ENCODE measurements at regions not wholly inside any gene's neighbourhood (a gene's known extent, or its start where the extent isn't known, plus 50 kb on each side); places are given as distances from the start of the nearest gene placed in this dataset.

GRCh38 chr6:22833191-22833590 is 263.8 kb downstream of the HDGFL1 start:
- no peak overlapping the region for H3K4me3 ChIP-seq
- in situ Hi-C loops (cut with MboI; ENCODE audit: low pct_unique_long_range_greater_than_20kb in 2 of 9, low sequenced_read_pairs in 9 of 9, unreplicated experiment in 9 of 9) = no loop called here
- ATAC-seq (replicated peaks in 6 of 8) = no peak
- WGBS, 10 experiments = 0 to 100% (median 69%) methylated on average over 1 to 3 of the region's 3 CpGs; no CpG with 5 or more reads in 3 of the 10 experiments
- peaks cover 4 to 6% of the 10 kb centered on the region in 2 donors for H3K4me1 ChIP-seq (replicated peaks in 1 of 2)
- no peak overlapping the region for H3K27ac ChIP-seq

GRCh38 chr6:22838345-22838744 is 269.0 kb downstream of the HDGFL1 start:
- no peak for ATAC-seq (replicated peaks in 6 of 8)
- Histone ChIP-seq H3K27ac (no peak overlapping the region), H3K4me1 (replicated peaks in 1 of 2) (no peaks in the 10 kb centered on the region), H3K4me3 (no peak overlapping the region)
- in situ Hi-C loops (cut with MboI; ENCODE audit: low pct_unique_long_range_greater_than_20kb in 2 of 9, low sequenced_read_pairs in 9 of 9, unreplicated experiment in 9 of 9) = no loop called here
- WGBS, 10 experiments = 63 to 100% (median 94%) methylated on average over 3 to 4 of the region's 4 CpGs

DNA sequence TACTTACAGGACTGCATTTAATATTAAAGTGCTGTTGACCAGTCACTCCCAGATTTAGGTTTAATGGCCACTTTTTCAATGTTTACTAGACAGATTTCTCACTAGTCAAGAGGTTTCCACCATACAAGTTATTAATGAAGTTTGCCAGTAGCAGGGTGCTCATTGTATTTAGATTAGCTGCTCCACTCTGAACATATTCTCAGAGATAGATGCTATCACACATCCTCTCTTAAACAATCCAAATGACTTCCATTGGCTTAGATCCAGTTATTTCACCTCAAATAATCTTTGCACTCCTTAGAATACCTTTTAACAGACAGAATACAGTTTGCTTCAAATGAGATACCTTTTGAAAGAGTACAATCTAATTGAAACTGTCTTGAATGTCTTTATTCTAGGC is 276.1 kb downstream of the HDGFL1 start:
- in situ Hi-C loops (cut with MboI; ENCODE audit: low pct_unique_long_range_greater_than_20kb in 2 of 9, low sequenced_read_pairs in 9 of 9, unreplicated experiment in 9 of 9) = no loop called here
- ATAC-seq (replicated peaks in 6 of 8) = no peak
- Histone ChIP-seq H3K4me3 (no peak overlapping the region), H3K27ac (no peak overlapping the region), H3K4me1 (replicated peaks in 1 of 2) (no peaks in the 10 kb centered on the region)

DNA sequence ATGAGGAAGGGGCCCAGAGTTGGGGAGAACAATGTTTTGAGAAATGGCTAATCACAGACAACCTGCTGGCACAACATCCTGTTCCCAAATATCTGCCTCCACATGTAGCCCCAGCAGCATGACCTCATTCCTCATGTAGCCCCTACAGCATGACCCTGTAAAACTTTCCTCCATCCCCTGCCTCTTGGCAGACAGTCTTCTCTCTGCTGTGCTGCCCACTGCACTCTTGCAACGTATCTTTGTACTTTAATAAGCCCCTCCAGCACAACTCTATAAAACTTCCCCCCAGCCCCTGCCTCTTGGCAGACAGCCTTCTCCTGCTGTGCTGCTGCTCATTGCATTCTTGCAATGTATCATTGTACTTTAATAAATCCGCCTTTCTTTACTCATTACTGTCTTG is 278.8 kb downstream of the HDGFL1 start:
- no peak overlapping the region for H3K4me3 ChIP-seq
- H3K27ac ChIP-seq = no peak overlapping the region
- 20 to 100% (median 82%) methylated on average over 1 to 2 of the region's 2 CpGs; no CpG with 5 or more reads in 1 of the 10 experiments for WGBS, 10 experiments
- no peak for ATAC-seq (replicated peaks in 6 of 8)
- no peaks in the 10 kb centered on the region for H3K4me1 ChIP-seq (replicated peaks in 1 of 2)
- in situ Hi-C loops (cut with MboI; ENCODE audit: low pct_unique_long_range_greater_than_20kb in 2 of 9, low sequenced_read_pairs in 9 of 9, unreplicated experiment in 9 of 9) = no loop called here

DNA sequence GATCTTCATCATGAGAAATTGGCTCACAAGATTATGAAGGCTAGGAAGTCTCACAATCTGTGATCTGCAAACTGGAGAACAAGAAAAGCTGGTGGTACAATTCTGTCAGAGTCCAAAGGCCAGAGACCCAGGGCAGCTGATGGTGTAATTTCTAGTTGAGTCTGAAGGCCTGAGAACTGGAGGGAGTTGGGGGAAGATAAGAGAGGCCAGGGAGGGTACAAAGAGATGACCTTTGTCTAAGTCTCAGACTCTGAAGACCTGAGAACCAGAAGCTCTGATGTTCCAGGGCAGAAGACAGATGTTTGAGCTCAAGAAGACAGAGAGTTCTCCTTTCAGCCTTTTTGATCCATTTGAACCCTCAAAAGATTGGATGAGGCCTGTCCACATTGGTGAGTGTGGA is 280.6 kb downstream of the HDGFL1 start:
- in situ Hi-C loops (cut with MboI; ENCODE audit: low pct_unique_long_range_greater_than_20kb in 2 of 9, low sequenced_read_pairs in 9 of 9, unreplicated experiment in 9 of 9) = no loop called here
- Histone ChIP-seq H3K4me1 (replicated peaks in 1 of 2) (no peaks in the 10 kb centered on the region), H3K4me3 (no peak overlapping the region), H3K27ac (no peak overlapping the region)
- ATAC-seq (replicated peaks in 6 of 8) = no peak

DNA sequence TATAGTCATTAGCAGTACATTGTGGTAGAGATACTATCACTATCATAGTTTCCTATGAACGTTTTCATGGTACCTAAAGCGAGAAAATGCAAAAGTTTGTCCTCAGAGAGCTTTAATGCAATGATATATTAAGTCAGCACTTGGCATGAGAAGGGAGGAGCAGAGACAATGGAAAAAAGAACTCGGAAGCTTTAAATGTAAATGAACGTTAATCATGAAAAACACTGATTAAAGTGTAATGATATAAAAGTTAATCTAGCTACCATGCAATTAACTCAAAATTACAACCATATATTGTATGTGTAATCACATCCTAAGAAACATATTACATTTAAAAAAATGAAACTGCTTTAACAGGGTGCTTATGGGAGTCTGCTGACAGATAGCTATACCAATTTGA is 282.7 kb downstream of the HDGFL1 start:
- in situ Hi-C loops (cut with MboI; ENCODE audit: low pct_unique_long_range_greater_than_20kb in 2 of 9, low sequenced_read_pairs in 9 of 9, unreplicated experiment in 9 of 9) = no loop called here
- Histone ChIP-seq H3K4me3 (no peak overlapping the region), H3K4me1 (replicated peaks in 1 of 2) (no peaks in the 10 kb centered on the region), H3K27ac (no peak overlapping the region)
- no peak for ATAC-seq (replicated peaks in 6 of 8)
- 43 to 86% (median 69%) methylated on average over 2 to 4 of the region's 4 CpGs for WGBS, 10 experiments

DNA sequence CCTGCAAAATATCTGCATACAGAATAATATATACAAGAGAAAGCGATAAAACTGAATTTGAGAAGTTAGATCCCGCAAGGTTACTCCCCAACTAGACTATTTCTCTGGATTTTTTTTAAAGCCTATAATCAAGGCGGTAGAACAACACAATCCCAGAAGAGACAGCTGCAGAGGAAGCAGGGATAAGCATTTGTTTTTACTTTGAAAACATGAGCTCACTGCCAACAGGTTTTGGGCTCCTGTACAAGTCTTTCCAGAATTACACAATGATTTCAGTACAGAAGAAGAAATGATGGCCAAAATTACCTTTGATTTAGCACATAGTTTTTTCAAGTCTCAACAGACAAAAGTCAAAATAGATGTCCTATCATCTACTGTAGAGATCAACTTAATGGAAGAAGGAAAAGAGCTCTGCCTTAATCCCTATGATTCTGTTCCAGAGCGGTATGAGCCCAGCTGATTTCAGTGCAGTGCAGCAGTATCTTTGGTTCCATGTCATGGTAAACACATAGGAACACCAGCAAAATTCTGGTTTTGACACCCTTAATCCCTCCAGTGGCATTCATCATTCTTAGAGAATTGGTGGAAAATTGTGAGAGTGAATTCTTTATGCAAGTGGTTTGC is 304.3 kb downstream of the HDGFL1 start:
- Histone ChIP-seq H3K4me1 (replicated peaks in 1 of 2) (peaks cover 0 to 8% of the 10 kb centered on the region in 2 donors), H3K27ac (no peak overlapping the region), H3K4me3 (no peak overlapping the region)
- ATAC-seq (replicated peaks in 6 of 8) = no peak
- WGBS, 10 experiments = 70 to 100% (median 96%) methylated on average over 1 to 4 of the region's 4 CpGs
- in situ Hi-C loops (cut with MboI; ENCODE audit: low pct_unique_long_range_greater_than_20kb in 2 of 9, low sequenced_read_pairs in 9 of 9, unreplicated experiment in 9 of 9) = no loop called here

DNA sequence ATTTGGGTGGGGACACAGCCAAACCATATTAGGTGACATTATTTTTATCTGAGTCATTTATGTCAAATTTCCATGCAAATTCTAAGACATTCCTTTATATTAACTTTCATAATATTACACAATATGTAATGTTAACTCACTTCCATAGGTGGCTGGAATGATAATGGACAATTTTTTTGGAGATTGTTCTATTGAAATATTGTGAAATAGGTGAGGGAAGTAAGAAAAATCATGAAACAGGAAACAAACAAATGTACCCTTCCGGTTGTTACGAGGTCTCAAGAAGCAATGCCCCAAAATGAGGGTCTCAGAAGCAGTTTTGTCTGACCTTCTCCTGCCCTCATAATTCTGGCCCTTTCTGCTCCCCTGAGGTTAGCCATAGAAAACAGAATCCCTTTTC is 306.5 kb downstream of the HDGFL1 start:
- no peak overlapping the region for H3K4me3 ChIP-seq
- in situ Hi-C loops (cut with MboI; ENCODE audit: low pct_unique_long_range_greater_than_20kb in 2 of 9, low sequenced_read_pairs in 9 of 9, unreplicated experiment in 9 of 9) = no loop called here
- no peak for ATAC-seq (replicated peaks in 6 of 8)
- peaks cover 0 to 10% of the 10 kb centered on the region in 2 donors for H3K4me1 ChIP-seq (replicated peaks in 1 of 2)
- no peak overlapping the region for H3K27ac ChIP-seq
- 68 to 100% (median 91%) methylated on average over 2 of the region's 2 CpGs; no CpG with 5 or more reads in 4 of the 10 experiments for WGBS, 10 experiments

DNA sequence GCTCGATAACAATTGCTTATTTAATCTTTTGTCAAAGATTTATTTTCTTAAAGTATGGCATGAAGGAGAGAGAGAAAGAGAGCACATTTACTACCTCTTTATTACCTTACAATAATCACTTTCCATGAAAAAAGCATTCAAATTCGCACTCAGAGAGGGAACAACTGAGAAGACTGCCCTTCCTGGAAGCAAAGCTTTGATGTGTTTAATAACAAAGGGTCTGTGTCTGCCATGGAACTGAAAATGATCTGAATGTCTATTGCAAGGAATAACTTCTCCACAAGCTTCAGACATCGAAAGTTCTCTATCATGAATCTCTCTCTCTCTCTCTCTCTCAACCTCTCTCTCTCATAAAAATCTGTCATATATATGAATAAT is 308.9 kb downstream of the HDGFL1 start:
- Histone ChIP-seq H3K4me1 (replicated peaks in 1 of 2) (peaks cover 0 to 10% of the 10 kb centered on the region in 2 donors), H3K27ac (no peak overlapping the region), H3K4me3 (no peak overlapping the region)
- 0 to 57% (median 33%) methylated on average over 1 to 3 of the region's 3 CpGs for WGBS, 10 experiments
- in situ Hi-C loops (cut with MboI; ENCODE audit: low pct_unique_long_range_greater_than_20kb in 2 of 9, low sequenced_read_pairs in 9 of 9, unreplicated experiment in 9 of 9) = no loop called here
- peak in 5 of 8 experiments; percentile 12 to 71 (median 58) for ATAC-seq (replicated peaks in 6 of 8)

DNA sequence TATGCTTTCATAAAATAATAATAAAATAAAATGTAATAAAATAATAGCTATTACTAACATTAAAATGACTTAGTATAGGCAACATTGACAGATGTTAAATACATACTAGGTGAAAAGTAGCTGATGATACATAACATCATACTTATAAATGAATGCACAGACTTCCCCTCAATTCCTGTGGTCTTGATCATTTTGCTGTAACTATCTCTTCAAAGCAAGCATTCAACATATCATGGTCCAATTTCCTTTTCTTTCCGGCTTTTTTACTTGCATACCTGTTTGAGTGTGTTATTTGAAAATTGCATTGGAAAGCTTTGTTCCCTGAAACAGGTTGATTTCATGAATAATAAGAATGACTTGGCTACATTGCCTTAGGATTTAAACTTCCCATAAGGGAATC is 309.3 kb downstream of the HDGFL1 start:
- Histone ChIP-seq H3K4me3 (no peak overlapping the region), H3K4me1 (replicated peaks in 1 of 2) (peaks cover 0 to 10% of the 10 kb centered on the region in 2 donors), H3K27ac (no peak overlapping the region)
- WGBS, 10 experiments = 100% methylated on average over 1 of the region's 1 CpG; no CpG with 5 or more reads in 2 of the 10 experiments
- in situ Hi-C loops (cut with MboI; ENCODE audit: low pct_unique_long_range_greater_than_20kb in 2 of 9, low sequenced_read_pairs in 9 of 9, unreplicated experiment in 9 of 9) = no loop called here
- no peak for ATAC-seq (replicated peaks in 6 of 8)

DNA sequence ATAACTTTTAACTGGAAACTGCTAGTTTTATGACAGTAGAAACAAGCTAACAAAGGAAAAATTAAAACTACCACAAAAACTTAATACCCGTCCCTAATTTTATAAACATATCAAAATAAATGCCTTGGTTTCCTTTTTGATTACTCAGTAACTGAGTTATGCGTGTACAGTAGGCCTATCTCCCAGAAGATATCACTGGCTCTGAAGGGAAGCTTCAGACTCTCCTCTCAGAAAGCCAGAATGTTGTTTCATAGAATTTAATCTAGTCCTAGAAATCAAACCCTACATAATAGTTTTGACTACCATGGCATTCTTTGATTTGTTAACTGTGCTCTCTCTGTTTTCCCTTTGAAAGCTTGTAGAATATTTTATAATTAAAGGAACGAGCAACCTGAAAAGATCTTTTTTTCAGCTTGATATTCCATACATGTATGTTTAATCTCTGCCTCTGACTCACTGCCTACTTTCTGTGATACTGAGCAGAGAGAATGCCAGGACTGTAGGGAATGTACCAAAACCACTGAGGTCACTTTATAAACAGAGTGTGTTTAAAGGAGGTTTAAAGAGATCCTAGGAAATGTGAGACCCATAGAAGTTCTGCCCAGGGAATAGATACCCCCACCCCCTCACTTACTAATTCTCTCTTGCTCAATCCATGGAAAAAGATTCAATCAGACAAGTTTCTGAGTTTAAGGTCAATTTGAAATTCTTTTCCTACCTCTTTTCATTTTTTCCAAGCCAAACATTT is 311.5 kb downstream of the HDGFL1 start:
- peak in 5 of 8 experiments; percentile 54 to 95 (median 60) for ATAC-seq (replicated peaks in 6 of 8)
- no peak overlapping the region for H3K4me3 ChIP-seq

DNA sequence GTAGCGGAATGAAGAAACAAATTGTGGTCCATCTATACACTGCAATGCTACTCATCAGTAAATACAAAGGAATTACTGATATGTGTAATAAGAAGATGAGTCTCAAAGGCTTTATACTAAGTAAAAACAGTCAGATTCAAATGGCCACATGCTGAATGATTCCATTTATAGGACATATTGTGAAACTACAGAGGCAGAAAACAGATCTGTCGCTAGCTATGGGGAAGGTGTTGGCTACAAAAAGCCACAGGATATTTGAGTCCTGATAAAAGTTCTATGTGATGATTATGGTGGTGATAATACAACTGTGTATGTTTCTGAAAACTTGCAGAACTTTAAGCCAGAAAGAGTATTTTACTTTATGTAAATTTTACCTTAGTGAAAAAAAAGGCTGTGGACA is 313.2 kb downstream of the HDGFL1 start:
- Histone ChIP-seq H3K4me1 (replicated peaks in 1 of 2) (peaks cover 0 to 4% of the 10 kb centered on the region in 2 donors), H3K27ac (no peak overlapping the region), H3K4me3 (no peak overlapping the region)
- WGBS, 10 experiments = 83 to 100% (median 100%) methylated on average over 1 to 2 of the region's 2 CpGs; no CpG with 5 or more reads in 2 of the 10 experiments
- in situ Hi-C loops (cut with MboI; ENCODE audit: low pct_unique_long_range_greater_than_20kb in 2 of 9, low sequenced_read_pairs in 9 of 9, unreplicated experiment in 9 of 9) = no loop called here
- ATAC-seq (replicated peaks in 6 of 8) = no peak

More for the DNA sequence above, 311.5 kb downstream of the HDGFL1 start:
- WGBS, 10 experiments = 3 to 100% (median 79%) methylated on average over 1 to 3 of the region's 3 CpGs
- Histone ChIP-seq H3K27ac (no peak overlapping the region), H3K4me1 (replicated peaks in 1 of 2) (peaks cover 0 to 10% of the 10 kb centered on the region in 2 donors)
- in situ Hi-C loops (cut with MboI; ENCODE audit: low pct_unique_long_range_greater_than_20kb in 2 of 9, low sequenced_read_pairs in 9 of 9, unreplicated experiment in 9 of 9) = no loop called here

- in situ Hi-C loops (cut with MboI; ENCODE audit: low pct_unique_long_range_greater_than_20kb in 2 of 9, low sequenced_read_pairs in 9 of 9, unreplicated experiment in 9 of 9) = no loop called here
- WGBS, 10 experiments = 56 to 100% (median 89%) methylated on average over 1 to 7 of the region's 7 CpGs
- H3K4me3 ChIP-seq = no peak overlapping the region
- ATAC-seq (replicated peaks in 6 of 8) = no peak
- no peak overlapping the region for H3K27ac ChIP-seq
- peaks cover 0 to 2% of the 10 kb centered on the region in 2 donors for H3K4me1 ChIP-seq (replicated peaks in 1 of 2)
These were observed 313.8 kb downstream of the HDGFL1 start for GRCh38 chr6:22883061-22883717.

Measured in motor neuron (in vitro differentiated cells).